ENCODE measurements at regions not wholly inside any gene's neighbourhood (a gene's known extent, or its start where the extent isn't known, plus 50 kb on each side); places are given as distances from the start of the nearest gene placed in this dataset.
A peak's percentile ranks its signal among the peaks of the same experiment; 100 is the strongest.

DNA sequence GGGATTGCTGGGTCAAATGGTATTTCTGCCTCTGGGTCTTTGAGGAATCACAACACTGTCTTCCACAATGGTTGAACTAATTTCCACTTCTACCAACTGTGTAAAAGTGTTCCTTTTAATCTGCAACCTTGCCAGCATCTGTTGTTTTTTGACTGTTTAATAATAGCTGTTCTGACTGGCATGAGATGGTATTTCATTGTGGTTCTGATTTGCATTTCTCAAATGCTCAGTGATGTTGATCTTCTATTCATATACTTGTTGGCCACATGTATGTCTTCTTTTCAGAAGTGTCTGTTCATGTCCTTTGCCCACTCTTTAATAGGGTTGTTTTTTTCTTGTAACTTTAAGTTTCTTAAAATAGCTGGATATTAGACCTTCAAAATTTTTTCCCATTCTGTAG, 150.0 kb upstream of the FRMD6 start:
- H3K36me3 ChIP-seq: no peaks in the 10 kb centered on the region
- peaks cover 26% of the 10 kb centered on the region for H3K9me3 ChIP-seq (replicated peaks)
- no peak overlapping the region for H3K4me3 ChIP-seq
- DNase-seq: no peak
- no peaks in the 10 kb centered on the region for H3K4me1 ChIP-seq
- no peak overlapping the region for H3K27ac ChIP-seq (replicated peaks)
- TF ChIP-seq, protein P1, sequence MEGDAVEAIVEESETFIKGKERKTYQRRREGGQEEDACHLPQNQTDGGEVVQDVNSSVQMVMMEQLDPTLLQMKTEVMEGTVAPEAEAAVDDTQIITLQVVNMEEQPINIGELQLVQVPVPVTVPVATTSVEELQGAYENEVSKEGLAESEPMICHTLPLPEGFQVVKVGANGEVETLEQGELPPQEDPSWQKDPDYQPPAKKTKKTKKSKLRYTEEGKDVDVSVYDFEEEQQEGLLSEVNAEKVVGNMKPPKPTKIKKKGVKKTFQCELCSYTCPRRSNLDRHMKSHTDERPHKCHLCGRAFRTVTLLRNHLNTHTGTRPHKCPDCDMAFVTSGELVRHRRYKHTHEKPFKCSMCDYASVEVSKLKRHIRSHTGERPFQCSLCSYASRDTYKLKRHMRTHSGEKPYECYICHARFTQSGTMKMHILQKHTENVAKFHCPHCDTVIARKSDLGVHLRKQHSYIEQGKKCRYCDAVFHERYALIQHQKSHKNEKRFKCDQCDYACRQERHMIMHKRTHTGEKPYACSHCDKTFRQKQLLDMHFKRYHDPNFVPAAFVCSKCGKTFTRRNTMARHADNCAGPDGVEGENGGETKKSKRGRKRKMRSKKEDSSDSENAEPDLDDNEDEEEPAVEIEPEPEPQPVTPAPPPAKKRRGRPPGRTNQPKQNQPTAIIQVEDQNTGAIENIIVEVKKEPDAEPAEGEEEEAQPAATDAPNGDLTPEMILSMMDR (IDR thresholded peaks at IDR 0.05; ENCODE audit: borderline replicate concordance): no peak
- intact Hi-C loops (cut with micrococcal nuclease): no loop called here
- no peaks in the 10 kb centered on the region for H3K27me3 ChIP-seq (ENCODE audit: low read depth)

DNA sequence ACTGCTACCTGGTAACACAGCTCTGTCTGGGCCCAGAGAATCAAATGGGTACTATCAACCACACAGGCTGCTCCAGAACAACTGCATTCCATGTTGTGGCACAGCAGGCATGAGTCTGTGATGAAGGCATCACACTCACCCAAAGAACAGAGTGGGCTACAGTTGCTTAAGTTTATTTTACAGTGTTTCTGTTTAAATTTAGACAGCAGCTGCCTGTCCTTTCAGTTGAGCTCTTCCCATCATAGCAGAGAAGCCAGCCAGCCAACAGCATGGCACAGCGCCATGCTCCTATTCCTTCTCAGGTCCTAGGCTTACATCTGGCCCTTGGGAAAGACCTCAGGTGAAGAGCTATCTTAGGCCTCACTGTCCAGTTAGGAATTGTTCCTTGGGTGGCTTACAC, 147.0 kb upstream of the FRMD6 start:
- TF ChIP-seq, protein P1 (IDR thresholded peaks at IDR 0.05; ENCODE audit: borderline replicate concordance): no peak
- intact Hi-C loops (cut with micrococcal nuclease): no loop called here
- Histone ChIP-seq H3K27me3 (ENCODE audit: low read depth) (no peaks in the 10 kb centered on the region), H3K4me3 (no peak overlapping the region), H3K27ac (replicated peaks) (no peak overlapping the region), H3K9me3 (replicated peaks) (peaks cover 13% of the 10 kb centered on the region), H3K4me1 (peaks cover 18% of the 10 kb centered on the region), H3K36me3 (no peaks in the 10 kb centered on the region)
- DNase-seq: no peak

GRCh38 chr14:51507511-51507905, 144.2 kb upstream of the FRMD6 start:
- TF ChIP-seq, protein P1 (IDR thresholded peaks at IDR 0.05; ENCODE audit: borderline replicate concordance): no peak
- Histone ChIP-seq H3K9me3 (replicated peaks) (peaks cover 4% of the 10 kb centered on the region), H3K4me1 (peaks cover 18% of the 10 kb centered on the region), H3K36me3 (no peaks in the 10 kb centered on the region), H3K4me3 (no peak overlapping the region), H3K27ac (replicated peaks) (peak overlapping the region; percentile 67), H3K27me3 (ENCODE audit: low read depth) (no peaks in the 10 kb centered on the region)
- intact Hi-C loops (cut with micrococcal nuclease): no loop called here
- no peak for DNase-seq

DNA sequence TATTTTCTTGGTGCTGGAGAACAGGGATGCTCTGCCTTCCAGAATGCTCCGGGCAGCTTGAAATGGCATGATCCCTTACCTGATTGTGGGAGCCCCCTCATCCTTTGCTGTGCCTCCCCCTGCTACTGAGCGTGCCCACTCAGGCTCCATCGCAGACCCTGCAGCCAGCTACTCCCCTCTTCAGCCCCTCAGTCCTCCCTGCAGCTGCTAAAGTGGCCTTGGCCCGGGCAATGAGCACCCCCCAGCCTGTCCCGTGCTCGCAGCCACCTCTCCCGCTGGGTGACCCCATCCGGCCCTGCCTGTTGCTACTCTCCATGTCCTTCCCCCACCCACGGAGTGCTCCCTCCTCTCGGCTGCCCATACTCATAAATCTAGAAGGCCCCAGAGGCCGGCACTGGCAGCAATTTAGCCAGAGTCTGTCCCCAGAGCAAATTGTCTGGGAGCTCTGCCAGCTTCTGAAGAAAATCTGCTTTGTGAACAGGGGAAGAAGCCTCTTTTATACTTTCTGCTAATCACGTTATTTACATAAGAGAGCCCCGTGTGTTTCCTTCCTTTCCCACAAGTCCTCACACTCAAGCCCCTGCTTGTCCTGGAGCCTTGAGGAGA, 143.7 kb upstream of the FRMD6 start:
- Histone ChIP-seq H3K36me3 (no peaks in the 10 kb centered on the region), H3K4me1 (peaks cover 18% of the 10 kb centered on the region), H3K27ac (replicated peaks) (peak overlapping the region; percentile 67), H3K4me3 (no peak overlapping the region), H3K9me3 (replicated peaks) (no peaks in the 10 kb centered on the region), H3K27me3 (ENCODE audit: low read depth) (no peaks in the 10 kb centered on the region)
- intact Hi-C loops (cut with micrococcal nuclease): no loop called here
- DNase-seq: peak; percentile 66
- TF ChIP-seq, protein P1 (IDR thresholded peaks at IDR 0.05; ENCODE audit: borderline replicate concordance): peak; percentile 24

DNA sequence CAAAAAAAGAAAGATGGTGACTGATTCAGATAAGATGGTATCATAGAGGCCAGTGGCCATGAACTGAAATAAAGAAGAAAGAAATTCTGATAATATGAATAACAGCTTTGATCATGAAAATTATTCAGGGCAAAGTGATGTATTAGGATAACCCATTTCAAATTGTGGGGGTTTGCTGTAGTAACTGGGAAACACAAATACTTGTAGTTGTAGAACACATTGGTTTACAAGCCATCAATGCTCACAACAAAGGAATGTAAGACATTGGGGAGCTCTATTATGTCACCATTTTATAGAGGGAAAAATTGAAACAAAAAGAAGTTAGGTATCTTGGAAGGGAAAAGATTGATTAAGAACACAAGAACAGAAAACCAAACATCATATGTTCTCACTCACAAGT, 140.4 kb upstream of the FRMD6 start:
- intact Hi-C loops (cut with micrococcal nuclease): no loop called here
- no peaks in the 10 kb centered on the region for H3K9me3 ChIP-seq (replicated peaks)
- no peaks in the 10 kb centered on the region for H3K36me3 ChIP-seq
- DNase-seq: no peak
- TF ChIP-seq, protein P1 (IDR thresholded peaks at IDR 0.05; ENCODE audit: borderline replicate concordance): no peak
- H3K27me3 ChIP-seq (ENCODE audit: low read depth): no peaks in the 10 kb centered on the region
- no peak overlapping the region for H3K27ac ChIP-seq (replicated peaks)
- H3K4me3 ChIP-seq: no peak overlapping the region
- H3K4me1 ChIP-seq: peaks cover 21% of the 10 kb centered on the region

Data from left ventricle myocardium inferior (tissue), 1 donor.